Kidney epithelial cell (primary cell): ENCODE measurements at regions not wholly inside any gene's neighbourhood (a gene's known extent, or its start where the extent isn't known, plus 50 kb on each side); places are given as distances from the start of the nearest gene placed in this dataset.
A peak's percentile ranks its signal among the peaks of the same experiment; 100 is the strongest.

Experiments used
- DNase-seq: peaks from one replicate; pipeline ENCODE4 v3.0.0-alpha.2; 2010; ENCODE audit warnings: low read depth
- H3K27me3 ChIP-seq: 2 replicates; pipeline ENCODE4 v1.6.0; 2011; ENCODE audit warnings: low read length; ENCODE audit not compliant: control insufficient read depth, insufficient read depth
- H3K36me3 ChIP-seq: 2 replicates; pipeline ENCODE4 v1.5.1; 2011; ENCODE audit warnings: low read length; ENCODE audit not compliant: control insufficient read depth, insufficient read depth
- H3K4me3 ChIP-seq: 2 replicates; pipeline ENCODE4 v1.5.1; 2011; ENCODE audit warnings: low read depth, mild to moderate bottlenecking, control low read depth, low read length
- TF ChIP-seq, protein P1 (sequence below): IDR thresholded peaks from 2 replicates; pipeline ENCODE4 v1.5.1; 2011; ENCODE audit warnings: mild to moderate bottlenecking, moderate library complexity, low read length, control low read depth, inconsistent platforms; ENCODE audit not compliant: insufficient read depth, poor library complexity, severe bottlenecking

DNA sequence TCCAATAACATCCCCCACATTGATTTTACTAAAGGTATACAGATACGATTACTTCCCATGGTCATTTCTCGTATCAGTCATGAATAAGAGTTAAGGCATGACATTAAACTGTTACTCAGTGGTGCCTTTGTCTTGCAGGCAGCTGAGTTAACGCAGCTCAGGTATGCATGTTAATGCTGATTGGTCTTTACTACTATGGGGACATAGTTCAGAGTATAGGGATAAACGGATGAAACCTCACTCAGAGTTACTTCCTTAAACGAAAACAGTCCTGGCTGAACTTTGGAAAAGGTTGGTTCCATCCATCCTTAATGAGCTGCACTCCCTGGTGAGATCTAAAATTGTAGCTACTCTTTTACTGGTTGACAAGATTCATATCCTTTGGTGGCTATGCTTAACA lies 87.0 kb downstream of the ACTL7B start:
- no peak overlapping the region for H3K4me3 ChIP-seq
- H3K36me3 ChIP-seq = no peaks in the 10 kb centered on the region
- H3K27me3 ChIP-seq = peaks cover 2% of the 10 kb centered on the region
- no peak for DNase-seq
- TF ChIP-seq, protein P1, sequence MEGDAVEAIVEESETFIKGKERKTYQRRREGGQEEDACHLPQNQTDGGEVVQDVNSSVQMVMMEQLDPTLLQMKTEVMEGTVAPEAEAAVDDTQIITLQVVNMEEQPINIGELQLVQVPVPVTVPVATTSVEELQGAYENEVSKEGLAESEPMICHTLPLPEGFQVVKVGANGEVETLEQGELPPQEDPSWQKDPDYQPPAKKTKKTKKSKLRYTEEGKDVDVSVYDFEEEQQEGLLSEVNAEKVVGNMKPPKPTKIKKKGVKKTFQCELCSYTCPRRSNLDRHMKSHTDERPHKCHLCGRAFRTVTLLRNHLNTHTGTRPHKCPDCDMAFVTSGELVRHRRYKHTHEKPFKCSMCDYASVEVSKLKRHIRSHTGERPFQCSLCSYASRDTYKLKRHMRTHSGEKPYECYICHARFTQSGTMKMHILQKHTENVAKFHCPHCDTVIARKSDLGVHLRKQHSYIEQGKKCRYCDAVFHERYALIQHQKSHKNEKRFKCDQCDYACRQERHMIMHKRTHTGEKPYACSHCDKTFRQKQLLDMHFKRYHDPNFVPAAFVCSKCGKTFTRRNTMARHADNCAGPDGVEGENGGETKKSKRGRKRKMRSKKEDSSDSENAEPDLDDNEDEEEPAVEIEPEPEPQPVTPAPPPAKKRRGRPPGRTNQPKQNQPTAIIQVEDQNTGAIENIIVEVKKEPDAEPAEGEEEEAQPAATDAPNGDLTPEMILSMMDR = no peak

DNA sequence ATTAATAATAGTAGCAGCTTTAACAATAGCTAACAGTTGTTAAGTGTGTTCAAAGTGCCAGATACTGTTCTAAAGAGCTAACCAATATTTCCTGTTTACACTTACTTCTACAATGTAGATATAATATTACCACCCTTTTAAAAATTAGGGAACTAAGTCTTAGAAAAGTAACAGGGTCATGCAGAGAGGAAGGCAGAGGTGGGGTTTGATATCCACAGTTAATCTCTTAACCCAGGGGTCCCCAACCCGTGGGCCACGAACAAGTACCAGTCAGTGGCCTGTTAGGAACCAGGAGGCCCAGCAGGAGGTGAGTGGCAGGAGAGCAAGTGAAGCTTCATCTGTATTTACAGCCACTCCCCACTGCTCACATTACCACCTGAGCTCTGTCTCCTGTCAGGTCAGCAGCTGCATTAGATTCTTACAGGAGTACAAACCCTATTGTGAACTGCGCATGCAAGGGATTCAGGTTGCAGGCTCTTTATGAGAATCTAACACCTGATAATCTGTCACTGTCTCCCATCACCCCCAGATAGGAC lies 89.1 kb downstream of the ACTL7B start:
- Histone ChIP-seq H3K27me3 (peaks cover 2% of the 10 kb centered on the region), H3K4me3 (no peak overlapping the region), H3K36me3 (no peaks in the 10 kb centered on the region)
- TF ChIP-seq, protein P1 = no peak
- DNase-seq = no peak

DNA sequence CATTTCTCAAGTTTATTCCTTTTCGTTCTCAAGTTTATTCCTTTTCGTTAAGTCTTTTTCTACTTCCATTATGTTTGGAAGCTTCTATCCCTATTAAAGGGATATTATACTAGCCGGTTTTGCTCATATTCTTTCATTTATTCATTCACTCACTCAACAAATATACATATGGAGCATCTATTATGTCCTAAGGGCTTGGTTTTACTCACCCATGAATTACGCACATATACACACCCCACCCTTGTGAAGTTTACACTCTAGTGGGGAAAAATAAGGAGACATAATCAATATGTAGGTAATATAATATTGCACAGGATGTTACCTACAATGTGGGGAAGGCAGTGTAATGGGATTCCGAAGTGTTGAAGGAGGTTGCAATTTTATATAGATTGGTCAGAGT lies 90.5 kb downstream of the ACTL7B start:
- no peak overlapping the region for H3K4me3 ChIP-seq
- DNase-seq = no peak
- H3K36me3 ChIP-seq = no peaks in the 10 kb centered on the region
- TF ChIP-seq, protein P1 = no peak
- peaks cover 2% of the 10 kb centered on the region for H3K27me3 ChIP-seq

DNA sequence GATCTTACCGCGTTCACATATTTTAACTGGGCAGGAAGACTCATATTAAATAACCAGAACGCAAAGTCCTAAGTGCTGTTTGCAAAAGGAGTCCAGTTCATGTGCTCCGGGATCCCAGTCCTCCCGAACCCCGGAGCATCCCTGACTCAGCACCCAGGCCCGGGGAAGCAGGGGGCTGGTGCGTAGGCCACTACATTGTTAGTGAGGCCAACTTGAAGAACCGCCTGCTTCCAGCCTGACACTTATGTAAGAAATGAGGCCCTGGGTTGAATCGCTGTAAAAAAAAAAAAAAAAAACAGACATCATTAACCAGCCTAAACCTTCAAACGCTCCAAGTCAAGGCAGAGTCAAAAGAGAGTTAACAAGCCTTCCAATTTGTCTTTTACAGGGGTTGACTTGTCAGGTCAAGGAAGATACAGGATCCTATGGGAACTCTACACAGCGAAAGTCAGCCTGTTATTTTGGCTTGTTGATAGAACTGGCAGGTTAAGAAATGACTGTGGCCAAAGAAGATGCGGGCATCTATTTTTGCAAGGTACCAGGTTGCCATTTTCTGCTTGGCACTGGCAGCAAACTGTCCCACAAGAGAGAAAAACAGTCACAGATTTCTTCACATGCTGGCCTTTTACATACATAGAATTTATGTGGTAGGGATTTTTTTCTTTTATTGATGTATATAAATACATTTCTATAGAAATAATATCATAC lies 93.3 kb downstream of the ACTL7B start:
- no peak for DNase-seq
- Histone ChIP-seq H3K36me3 (no peaks in the 10 kb centered on the region), H3K27me3 (peaks cover 2% of the 10 kb centered on the region), H3K4me3 (no peak overlapping the region)
- TF ChIP-seq, protein P1 = no peak

DNA sequence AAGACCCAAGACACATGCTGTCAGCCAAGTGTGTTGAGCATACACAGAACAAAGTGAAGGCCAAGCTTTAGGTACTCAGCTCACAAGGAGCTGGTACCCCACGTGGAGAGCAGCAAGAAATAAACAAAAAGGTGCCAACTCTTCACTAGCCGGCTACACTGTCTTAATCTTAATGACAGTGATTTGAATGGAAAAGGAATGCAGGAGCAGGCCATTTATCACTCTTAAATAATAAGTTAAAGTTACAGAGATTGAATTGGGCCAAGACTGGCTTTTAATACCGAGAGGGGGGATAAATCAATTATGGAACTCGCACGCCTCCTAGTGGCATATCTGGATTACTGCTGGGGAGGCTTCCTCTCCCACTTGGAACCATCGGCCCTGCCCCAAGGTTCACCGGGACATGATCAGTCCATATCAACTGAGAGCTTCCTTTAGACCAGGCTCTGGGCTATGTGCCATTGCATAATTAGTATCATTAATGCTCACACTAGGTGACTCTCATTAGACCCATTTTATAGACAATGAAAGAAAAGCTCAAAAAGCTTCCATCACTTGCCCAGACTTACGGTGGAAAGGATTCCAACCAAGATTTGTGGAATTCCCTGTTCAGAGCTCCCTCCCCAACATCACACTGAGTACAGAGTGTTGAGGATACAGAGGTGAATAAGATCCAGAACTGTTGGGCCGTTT lies 94.0 kb downstream of the ACTL7B start:
- TF ChIP-seq, protein P1 = peak; percentile 80
- H3K36me3 ChIP-seq = no peaks in the 10 kb centered on the region
- no peak for DNase-seq
- no peak overlapping the region for H3K4me3 ChIP-seq
- H3K27me3 ChIP-seq = peaks cover 2% of the 10 kb centered on the region

DNA sequence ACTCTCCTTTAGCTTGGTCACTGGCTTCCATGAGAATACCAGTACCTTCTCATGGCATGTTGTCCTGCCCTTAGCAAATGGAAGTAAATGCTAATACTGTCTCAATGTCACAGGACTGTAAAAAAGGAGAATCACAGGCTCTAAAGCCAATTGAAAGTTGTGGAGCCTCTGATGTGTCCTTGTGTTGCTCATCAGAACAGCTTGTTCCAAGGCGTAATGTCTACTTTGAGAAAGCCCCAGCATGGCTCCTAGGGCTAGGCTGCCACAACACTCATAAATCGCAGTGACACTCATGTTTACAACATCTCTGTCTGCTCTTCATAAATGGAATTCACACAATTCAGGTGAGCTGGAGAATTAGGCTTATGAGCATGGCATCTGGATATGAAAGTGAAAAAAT lies 94.9 kb downstream of the ACTL7B start:
- H3K36me3 ChIP-seq = no peaks in the 10 kb centered on the region
- DNase-seq = no peak
- TF ChIP-seq, protein P1 = no peak
- H3K27me3 ChIP-seq = peaks cover 2% of the 10 kb centered on the region
- H3K4me3 ChIP-seq = no peak overlapping the region
